NB4 (cell line): ENCODE measurements at regions not wholly inside any gene's neighbourhood (a gene's known extent, or its start where the extent isn't known, plus 50 kb on each side); places are given as distances from the start of the nearest gene placed in this dataset.

Experiments
- CTCF ChIP-seq: IDR thresholded peaks from one replicate; pipeline ENCODE4 v1.5.1; 2012; ENCODE audit warnings: low read depth, low read length
- MAX ChIP-seq: IDR thresholded peaks from 2 replicates; pipeline ENCODE4 v1.6.1; 2011; ENCODE audit warnings: low read depth, low read length
- MYC ChIP-seq: IDR thresholded peaks from 2 replicates; pipeline ENCODE4 v1.6.1; 2011; ENCODE audit warnings: low read depth, low read length
- POLR2A ChIP-seq: IDR thresholded peaks from 2 replicates; pipeline ENCODE4 v1.6.1; 2011; ENCODE audit warnings: mild to moderate bottlenecking; ENCODE audit not compliant: insufficient read length; ENCODE audit errors: extremely low read depth

- TF ChIP-seq CTCF = no peak
- no peak for TF ChIP-seq MAX
- TF ChIP-seq POLR2A = no peak
- TF ChIP-seq MYC = no peak
These were observed 279.0 kb downstream of the ANKRD50 start for GRCh38 chr4:124433500-124433899.
